ENCODE measurements at regions not wholly inside any gene's neighbourhood (a gene's known extent, or its start where the extent isn't known, plus 50 kb on each side); places are given as distances from the start of the nearest gene placed in this dataset.

- DNase-seq (ENCODE audit: low read depth), result no peak
Measured at GRCh38 chr4:97504713-97505112, 638.6 kb downstream of the STPG2 start.

- DNase-seq (ENCODE audit: low read depth), result no peak
Measured at GRCh38 chr4:97507587-97508245, 635.6 kb downstream of the STPG2 start.

Data from Daoy (cell line).